Fibroblast of peridontal ligament (primary cell): ENCODE measurements at regions not wholly inside any gene's neighbourhood (a gene's known extent, or its start where the extent isn't known, plus 50 kb on each side); places are given as distances from the start of the nearest gene placed in this dataset.
"Not testable (repeated sequence)": the region's sequence is repeated elsewhere in the genome, so short reads cannot be mapped to it uniquely, and the experiment has no call there.

ENCODE experiments used
- DNase-seq: peaks from one replicate; pipeline ENCODE4 v3.0.0-alpha.2; 2010; ENCODE audit errors: extremely low read depth

- no peak for DNase-seq
Measured at GRCh38 chr13:50227361-50227760, 212.1 kb downstream of the KCNRG start.

- DNase-seq = no peak
Measured at GRCh38 chr13:50228527-50228926, 213.3 kb downstream of the KCNRG start.

- DNase-seq = peak; percentile 85
Measured at GRCh38 chr13:50229960-50230661, 214.9 kb downstream of the KCNRG start.

DNA sequence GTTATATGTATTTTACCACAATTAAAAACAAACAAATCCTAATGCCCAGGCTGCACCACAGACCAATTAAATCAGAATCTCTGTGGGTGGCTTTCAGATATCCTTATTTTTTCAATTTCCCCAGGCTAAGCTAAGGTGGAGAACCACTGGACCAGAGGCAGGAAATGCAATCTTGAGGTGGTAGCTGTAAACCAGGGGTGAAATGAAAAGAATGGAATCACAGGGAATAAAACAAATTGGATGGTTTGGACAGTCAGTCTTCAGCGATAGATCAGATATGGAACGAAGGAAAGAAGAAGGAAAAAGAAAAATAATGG is 215.4 kb downstream of the KCNRG start:
- DNase-seq = no peak

DNA sequence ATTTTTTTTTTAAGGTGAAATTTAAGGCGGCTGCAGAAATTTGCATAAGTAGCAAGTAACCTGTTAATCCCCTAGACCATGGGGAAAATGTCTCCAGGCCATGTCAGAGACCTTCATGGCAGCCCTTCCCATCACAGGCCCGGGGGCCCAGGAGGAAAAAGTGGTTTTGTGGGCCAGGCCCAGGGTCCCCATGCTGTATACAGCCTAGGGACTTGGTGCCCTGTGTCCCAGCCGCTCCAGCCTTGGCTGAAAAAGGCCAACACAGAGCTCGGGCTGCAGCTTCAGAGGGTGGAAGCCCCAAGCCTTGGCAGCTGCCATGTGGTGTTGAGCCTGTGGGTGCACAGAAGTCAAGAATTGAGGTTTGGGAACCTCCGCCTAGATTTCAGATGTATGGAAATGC is 218.3 kb downstream of the KCNRG start:
- not testable (repeated sequence) for DNase-seq

DNA sequence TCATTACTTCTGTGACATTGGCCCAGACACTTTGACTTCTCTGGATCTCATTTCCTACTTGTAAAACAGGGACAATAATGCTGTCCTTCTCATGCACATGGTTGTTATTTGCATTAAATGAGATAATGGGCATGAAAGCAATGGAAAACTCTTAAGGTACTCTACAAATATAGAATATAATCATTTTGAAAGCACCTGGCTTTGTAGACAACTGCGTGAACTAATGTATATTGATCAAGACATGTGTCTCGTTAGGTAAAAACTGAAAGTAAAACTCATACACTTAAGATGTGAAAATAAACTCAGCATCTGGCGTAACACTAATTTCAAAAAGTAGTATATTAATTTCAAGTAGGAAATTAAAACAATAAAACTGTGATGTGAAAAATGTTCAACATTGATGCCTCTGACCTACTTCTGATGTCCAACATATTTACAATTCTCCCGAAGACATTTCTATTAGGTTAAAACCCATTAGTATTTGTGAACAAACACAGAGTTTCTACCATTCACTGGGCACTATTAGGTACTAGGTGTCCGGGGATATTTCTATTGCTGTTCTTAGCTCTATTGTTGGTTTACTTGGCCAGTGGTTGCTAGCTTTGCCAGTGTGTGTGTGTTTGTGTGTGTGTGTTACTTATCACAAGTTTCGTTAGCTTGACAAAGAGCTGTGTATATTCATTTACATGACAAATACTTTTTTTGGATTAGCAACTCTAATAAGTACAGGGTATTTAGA is 220.5 kb downstream of the KCNRG start:
- DNase-seq = no peak

DNA sequence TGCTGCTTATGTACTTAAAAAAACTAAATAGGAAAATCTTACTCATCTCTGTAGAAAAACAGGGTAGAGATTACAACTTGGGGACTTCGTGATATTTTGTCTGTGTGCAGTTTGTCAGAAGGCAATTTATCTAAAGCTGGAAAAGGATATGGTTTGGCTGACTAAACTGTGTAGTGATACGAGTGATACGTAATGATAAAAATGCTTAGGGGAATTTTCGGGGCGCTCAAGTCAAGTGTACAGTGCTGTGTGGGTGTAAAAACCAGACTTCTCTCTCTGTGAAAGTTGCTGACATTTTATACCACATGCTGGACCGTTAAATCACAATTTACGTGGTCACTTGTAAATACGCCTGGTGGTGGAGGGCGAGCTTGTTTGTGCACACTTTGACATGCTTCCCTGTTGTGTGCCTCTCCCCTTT is 221.7 kb downstream of the KCNRG start:
- DNase-seq = no peak

GRCh38 chr13:50238922-50239321 is 223.7 kb downstream of the KCNRG start:
- DNase-seq = no peak

GRCh38 chr13:50241479-50241878 is 226.2 kb downstream of the KCNRG start:
- DNase-seq = no peak

DNA sequence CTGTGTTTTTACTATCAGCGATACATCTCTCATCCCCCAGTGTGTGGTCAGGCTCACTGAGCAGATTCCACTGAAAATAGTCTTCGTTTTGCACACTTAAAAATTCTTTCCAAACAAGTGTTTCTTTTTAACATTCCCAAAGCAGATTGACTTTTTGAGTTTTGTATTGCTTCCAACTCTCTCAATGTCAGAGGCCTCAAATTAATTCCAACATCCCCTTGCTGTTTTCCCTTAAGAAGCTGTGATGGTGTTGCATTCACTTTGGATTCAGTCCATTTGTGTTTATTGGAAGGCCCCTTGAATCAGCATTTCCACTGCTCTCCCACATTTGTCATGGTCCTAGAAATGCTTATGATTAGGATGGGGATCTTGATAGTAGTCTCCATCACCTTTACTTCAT is 228.7 kb downstream of the KCNRG start:
- DNase-seq = peak; percentile 51

DNA sequence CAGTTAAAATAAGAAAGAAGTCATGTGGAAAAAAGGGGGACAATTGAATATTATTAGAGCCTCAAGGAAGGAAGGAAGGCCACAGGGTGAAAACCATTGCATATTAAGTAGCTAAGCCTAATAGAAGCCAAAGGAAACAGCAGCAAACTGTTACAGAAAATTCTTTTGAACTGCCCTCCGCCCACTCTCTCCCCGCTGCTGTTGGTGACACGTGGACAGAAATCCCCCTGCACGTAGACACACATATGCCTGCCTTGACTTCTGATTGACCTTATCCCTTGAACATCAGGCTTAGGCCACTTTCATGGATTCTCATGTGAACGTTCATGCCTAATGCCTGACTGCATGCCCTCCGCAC is 229.1 kb downstream of the KCNRG start:
- no peak for DNase-seq

- DNase-seq = peak; percentile 89
Measured at GRCh38 chr13:50244713-50245574, 229.7 kb downstream of the KCNRG start.

- no peak for DNase-seq
Measured at GRCh38 chr13:50247223-50247622, 232.0 kb downstream of the KCNRG start.

- no peak for DNase-seq
Measured at GRCh38 chr13:50248516-50249143, 233.4 kb downstream of the KCNRG start.

DNA sequence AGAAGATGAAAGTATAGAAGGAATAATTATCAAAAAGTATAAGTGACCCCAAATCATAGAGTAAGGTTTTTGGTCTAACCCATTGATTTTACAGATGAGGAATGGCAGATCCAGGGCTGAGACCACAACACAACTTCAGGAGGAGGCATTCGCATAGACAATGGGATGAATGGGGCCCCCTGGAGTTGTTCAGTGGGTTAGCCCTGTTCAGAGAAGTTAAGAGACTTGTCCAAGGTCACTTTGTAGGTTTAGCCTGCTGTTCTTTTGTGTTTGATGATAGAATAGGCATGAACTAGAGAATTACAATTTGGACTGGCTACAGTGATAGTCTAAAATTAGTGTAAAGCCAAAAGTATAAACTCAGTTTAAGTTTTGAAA is 233.9 kb downstream of the KCNRG start:
- DNase-seq = no peak

DNA sequence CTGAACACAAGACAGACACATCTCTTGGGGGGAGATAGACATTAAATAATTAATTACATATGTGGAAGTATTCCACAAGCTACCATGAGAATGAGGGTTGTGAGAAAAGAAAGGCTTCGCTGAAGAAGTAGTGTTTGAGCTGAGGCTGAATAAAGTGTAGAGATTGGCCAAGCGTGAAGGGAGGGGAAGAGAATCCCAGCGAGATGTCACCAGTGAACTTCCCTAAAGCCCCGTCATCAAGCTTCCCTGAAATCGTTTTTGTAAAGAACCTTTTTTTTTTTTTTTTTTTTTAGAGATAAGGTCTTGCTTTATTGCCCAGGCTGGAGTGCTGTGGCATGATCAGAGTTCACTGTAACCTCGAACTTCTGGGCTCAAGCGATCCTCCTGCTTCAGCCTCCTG is 235.2 kb downstream of the KCNRG start:
- no peak for DNase-seq

DNA sequence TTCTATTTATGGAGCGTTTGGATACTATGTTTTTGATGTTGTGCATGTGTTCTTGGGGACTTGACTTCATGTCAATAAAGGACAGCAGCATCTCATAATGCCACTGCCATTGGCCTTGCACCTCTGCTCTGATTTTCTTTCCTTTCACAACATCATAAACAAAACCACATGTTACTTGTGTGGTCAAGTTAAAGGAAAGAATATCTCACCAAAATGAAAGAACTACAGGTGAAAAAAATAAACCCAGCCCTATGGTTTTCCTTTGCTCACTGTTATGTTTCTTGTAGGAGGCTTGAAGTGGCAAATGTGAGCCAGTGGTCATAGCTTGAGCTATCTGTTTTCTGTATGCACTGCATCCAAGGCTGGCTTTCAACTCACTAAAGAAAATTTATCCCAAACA is 240.4 kb downstream of the KCNRG start:
- DNase-seq = peak; percentile 50

GRCh38 chr13:50256536-50257321 is 241.5 kb downstream of the KCNRG start:
- not testable (repeated sequence) for DNase-seq

- DNase-seq = no peak
Measured at GRCh38 chr13:50257646-50258045, 242.4 kb downstream of the KCNRG start.

GRCh38 chr13:50261130-50261901 is 246.1 kb downstream of the KCNRG start:
- DNase-seq = no peak

- DNase-seq = no peak
Measured at GRCh38 chr13:50267066-50267465, 251.8 kb downstream of the KCNRG start.
